ENCODE measurements at regions not wholly inside any gene's neighbourhood (a gene's known extent, or its start where the extent isn't known, plus 50 kb on each side); places are given as distances from the start of the nearest gene placed in this dataset.

DNA sequence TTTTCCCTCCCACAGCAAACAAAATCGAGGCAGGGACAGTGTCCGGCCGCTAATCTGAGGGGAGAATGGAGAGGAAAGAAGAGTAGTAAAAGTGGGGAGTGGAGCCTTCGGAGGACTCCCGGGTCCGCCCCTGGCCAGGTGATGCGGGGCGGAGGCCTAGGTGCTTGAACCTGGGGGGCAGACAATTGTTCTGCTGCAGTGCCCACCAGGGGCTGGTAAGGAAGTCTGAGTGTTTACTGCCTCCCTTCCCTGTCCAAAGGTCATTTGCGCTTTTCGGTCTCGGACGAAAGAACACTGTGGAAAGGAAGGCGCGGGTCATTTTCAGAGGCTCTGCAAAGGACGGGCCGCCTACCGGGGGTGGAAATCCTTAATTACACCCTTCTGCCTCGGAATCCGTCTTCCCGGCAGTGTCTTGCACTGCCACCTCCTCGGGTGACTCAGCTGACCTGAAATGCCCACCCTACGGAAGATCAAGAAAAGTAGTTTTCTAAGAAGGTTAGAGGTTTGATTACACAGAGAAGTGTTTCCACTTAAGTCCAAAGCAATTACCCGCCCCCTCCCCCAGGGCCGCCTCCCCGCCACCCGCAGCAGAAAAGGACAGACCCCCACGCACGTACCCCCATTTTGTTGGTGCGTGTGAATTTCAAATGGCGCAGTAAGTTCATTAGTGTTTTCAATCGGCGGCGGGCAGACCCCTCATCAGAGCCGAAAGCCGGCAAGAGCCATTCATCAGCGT is 99.9 kb upstream of the TENM3 start:
- no peak overlapping the region for H3K4me3 ChIP-seq (ENCODE audit: low read length)
- H3K4me1 ChIP-seq (ENCODE audit: insufficient read depth, low read length), result no peaks in the 10 kb centered on the region
- H3K27me3 ChIP-seq (ENCODE audit: insufficient read depth, low read length), result peaks cover 80% of the 10 kb centered on the region
- no peaks in the 10 kb centered on the region for H3K9me3 ChIP-seq (ENCODE audit: low read depth, low read length)

- Histone ChIP-seq H3K4me3 (ENCODE audit: low read length) (no peak overlapping the region), H3K9me3 (ENCODE audit: low read depth, low read length) (no peaks in the 10 kb centered on the region), H3K27me3 (ENCODE audit: insufficient read depth, low read length) (peaks cover 81% of the 10 kb centered on the region), H3K4me1 (ENCODE audit: insufficient read depth, low read length) (no peaks in the 10 kb centered on the region)
Observed at GRCh38 chr4:182143822-182144625, 99.2 kb upstream of the TENM3 start.

DNA sequence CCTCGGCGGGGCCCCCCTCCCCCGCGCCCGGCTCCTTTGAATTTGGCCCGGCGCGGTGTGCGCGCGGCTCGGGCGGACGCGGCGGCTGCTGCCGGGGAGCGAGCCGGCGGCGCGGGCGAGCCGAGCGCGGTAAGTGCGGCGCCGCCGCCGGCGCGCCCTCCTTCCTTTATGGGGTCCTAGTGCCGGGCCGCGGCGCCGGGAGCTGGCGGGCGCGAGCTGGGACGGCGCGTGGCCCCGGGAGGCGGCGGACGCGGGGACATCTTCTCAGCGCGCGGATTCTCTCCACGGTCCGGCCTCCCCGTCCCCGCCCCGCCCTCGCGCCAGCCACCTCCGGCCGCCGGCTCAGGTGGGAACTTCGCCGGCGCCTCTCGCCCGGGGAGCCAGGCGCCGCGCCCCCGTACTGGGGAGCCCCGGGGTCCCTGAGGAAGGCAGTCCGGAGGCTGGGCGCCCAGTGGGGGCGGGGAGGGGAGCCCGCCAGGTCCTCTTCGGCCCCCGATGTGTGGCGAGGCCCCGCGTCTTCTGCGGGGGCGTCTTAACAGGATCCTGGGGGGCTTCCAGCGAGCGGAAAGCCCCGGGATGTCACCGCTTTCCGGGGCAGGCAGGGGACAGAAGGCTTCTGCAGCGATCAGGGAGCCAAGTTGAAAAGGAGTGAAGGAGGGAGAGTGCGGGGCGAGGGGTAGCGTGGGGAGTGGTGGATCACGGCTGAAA is 98.4 kb upstream of the TENM3 start:
- H3K4me1 ChIP-seq (ENCODE audit: insufficient read depth, low read length), result no peaks in the 10 kb centered on the region
- H3K4me3 ChIP-seq (ENCODE audit: low read length), result no peak overlapping the region
- H3K9me3 ChIP-seq (ENCODE audit: low read depth, low read length), result no peaks in the 10 kb centered on the region
- H3K27me3 ChIP-seq (ENCODE audit: insufficient read depth, low read length), result peaks cover 74% of the 10 kb centered on the region

- Histone ChIP-seq H3K9me3 (ENCODE audit: low read depth, low read length) (no peaks in the 10 kb centered on the region), H3K27me3 (ENCODE audit: insufficient read depth, low read length) (peaks cover 67% of the 10 kb centered on the region), H3K4me3 (ENCODE audit: low read length) (no peak overlapping the region), H3K4me1 (ENCODE audit: insufficient read depth, low read length) (no peaks in the 10 kb centered on the region)
Observed at GRCh38 chr4:182145334-182145905, 97.8 kb upstream of the TENM3 start.

GRCh38 chr4:182147391-182147790 is 95.8 kb upstream of the TENM3 start:
- no peaks in the 10 kb centered on the region for H3K4me1 ChIP-seq (ENCODE audit: insufficient read depth, low read length)
- no peak overlapping the region for H3K4me3 ChIP-seq (ENCODE audit: low read length)
- H3K27me3 ChIP-seq (ENCODE audit: insufficient read depth, low read length), result peaks cover 49% of the 10 kb centered on the region
- H3K9me3 ChIP-seq (ENCODE audit: low read depth, low read length), result no peaks in the 10 kb centered on the region

DNA sequence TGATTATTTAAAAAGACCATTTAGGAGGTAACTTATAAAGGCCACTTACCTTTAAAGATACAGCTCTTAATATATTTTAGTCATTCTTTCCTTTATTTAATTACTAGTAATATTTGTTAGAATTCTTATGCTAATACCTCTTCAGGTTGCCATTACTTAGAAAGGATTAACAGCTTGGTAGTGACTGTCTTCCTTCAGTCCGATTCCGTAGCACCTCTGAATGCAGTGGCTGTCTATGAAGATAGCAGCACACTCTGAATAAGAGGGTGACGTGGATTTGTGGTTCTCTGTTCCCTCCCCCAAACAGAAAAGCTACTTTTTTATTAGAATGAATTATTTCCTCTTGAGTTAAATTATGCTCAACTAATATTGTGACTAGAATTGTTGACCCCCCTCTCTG is 92.6 kb upstream of the TENM3 start:
- Histone ChIP-seq H3K27me3 (ENCODE audit: insufficient read depth, low read length) (peaks cover 24% of the 10 kb centered on the region), H3K9me3 (ENCODE audit: low read depth, low read length) (no peaks in the 10 kb centered on the region), H3K4me3 (ENCODE audit: low read length) (no peak overlapping the region), H3K4me1 (ENCODE audit: insufficient read depth, low read length) (no peaks in the 10 kb centered on the region)

GRCh38 chr4:182155806-182156205 is 87.4 kb upstream of the TENM3 start:
- Histone ChIP-seq H3K4me3 (ENCODE audit: low read length) (no peak overlapping the region), H3K9me3 (ENCODE audit: low read depth, low read length) (no peaks in the 10 kb centered on the region), H3K4me1 (ENCODE audit: insufficient read depth, low read length) (no peaks in the 10 kb centered on the region), H3K27me3 (ENCODE audit: insufficient read depth, low read length) (peaks cover 3% of the 10 kb centered on the region)

DNA sequence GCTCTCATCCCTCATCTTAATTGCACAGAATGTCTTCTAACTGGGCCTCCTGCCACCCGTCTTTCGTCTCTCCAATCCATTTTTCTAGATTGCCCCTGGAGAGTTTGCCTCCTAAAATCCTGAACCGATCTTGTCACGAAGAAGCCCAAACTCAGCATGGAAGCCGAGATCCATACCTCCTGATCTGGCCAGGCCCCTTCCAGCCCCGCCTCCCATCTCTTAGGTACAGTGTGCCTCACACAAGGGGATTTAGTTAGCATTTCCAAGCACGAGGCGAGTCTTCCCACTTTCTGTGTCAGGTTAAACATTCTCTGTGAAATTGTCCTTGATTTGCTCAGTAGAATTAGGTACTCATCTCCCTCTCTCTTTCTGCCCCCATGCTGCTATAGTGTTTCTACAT is 80.0 kb upstream of the TENM3 start:
- Histone ChIP-seq H3K4me3 (ENCODE audit: low read length) (no peak overlapping the region), H3K9me3 (ENCODE audit: low read depth, low read length) (no peaks in the 10 kb centered on the region), H3K27me3 (ENCODE audit: insufficient read depth, low read length) (no peaks in the 10 kb centered on the region), H3K4me1 (ENCODE audit: insufficient read depth, low read length) (no peaks in the 10 kb centered on the region)

GRCh38 chr4:182169572-182169971 is 73.6 kb upstream of the TENM3 start:
- Histone ChIP-seq H3K9me3 (ENCODE audit: low read depth, low read length) (no peaks in the 10 kb centered on the region), H3K4me3 (ENCODE audit: low read length) (no peak overlapping the region), H3K27me3 (ENCODE audit: insufficient read depth, low read length) (no peaks in the 10 kb centered on the region), H3K4me1 (ENCODE audit: insufficient read depth, low read length) (no peaks in the 10 kb centered on the region)

DNA sequence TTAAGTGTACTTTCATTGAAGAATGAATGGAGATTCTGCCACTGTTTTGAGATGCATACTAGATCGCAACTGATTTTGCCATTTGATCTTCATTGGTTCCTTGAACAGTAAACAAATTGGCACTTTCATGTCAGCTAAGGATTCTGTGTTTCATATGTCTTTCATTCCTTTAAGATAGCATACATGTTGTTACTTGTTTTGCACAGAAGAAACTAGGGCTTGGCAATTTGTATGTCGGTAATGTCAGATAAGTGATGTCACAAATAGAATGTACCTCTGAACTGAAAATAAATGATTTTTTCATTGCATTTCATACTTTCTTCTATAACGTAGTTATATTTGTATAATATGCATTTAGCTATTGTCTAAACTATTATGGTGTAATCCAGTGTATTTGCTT is 73.2 kb upstream of the TENM3 start:
- Histone ChIP-seq H3K9me3 (ENCODE audit: low read depth, low read length) (no peaks in the 10 kb centered on the region), H3K4me3 (ENCODE audit: low read length) (no peak overlapping the region), H3K27me3 (ENCODE audit: insufficient read depth, low read length) (no peaks in the 10 kb centered on the region), H3K4me1 (ENCODE audit: insufficient read depth, low read length) (no peaks in the 10 kb centered on the region)

DNA sequence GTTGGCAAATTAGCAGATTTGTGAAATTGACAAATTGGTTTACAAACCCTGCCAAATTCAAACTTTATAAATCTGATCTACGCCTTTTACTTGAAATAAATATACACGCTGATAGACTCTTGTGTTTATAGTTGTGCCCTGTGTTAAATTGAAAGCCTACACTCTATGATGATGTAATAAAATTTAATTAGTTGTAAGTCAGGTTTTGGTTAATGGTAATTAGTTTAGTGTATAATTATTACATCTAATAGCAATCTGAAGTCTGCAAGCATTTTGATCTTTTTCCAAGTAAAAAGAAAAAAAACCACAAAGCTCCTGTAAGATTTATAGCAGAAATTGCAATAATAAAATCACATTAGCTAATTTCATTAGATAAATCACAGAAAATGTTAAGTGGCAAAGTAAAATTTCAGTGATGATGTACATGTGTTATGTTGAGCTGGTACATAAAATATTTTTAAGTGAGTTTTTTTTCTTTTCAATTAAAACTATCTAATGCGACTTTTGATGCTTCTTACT is 72.7 kb upstream of the TENM3 start:
- H3K27me3 ChIP-seq (ENCODE audit: insufficient read depth, low read length), result no peaks in the 10 kb centered on the region
- no peak overlapping the region for H3K4me3 ChIP-seq (ENCODE audit: low read length)
- no peaks in the 10 kb centered on the region for H3K9me3 ChIP-seq (ENCODE audit: low read depth, low read length)
- no peaks in the 10 kb centered on the region for H3K4me1 ChIP-seq (ENCODE audit: insufficient read depth, low read length)

- Histone ChIP-seq H3K4me1 (ENCODE audit: insufficient read depth, low read length) (no peaks in the 10 kb centered on the region), H3K4me3 (ENCODE audit: low read length) (no peak overlapping the region), H3K9me3 (ENCODE audit: low read depth, low read length) (no peaks in the 10 kb centered on the region), H3K27me3 (ENCODE audit: insufficient read depth, low read length) (no peaks in the 10 kb centered on the region)
Observed at GRCh38 chr4:182174979-182175378, 68.2 kb upstream of the TENM3 start.

GRCh38 chr4:182175788-182176519 is 67.2 kb upstream of the TENM3 start:
- Histone ChIP-seq H3K27me3 (ENCODE audit: insufficient read depth, low read length) (no peaks in the 10 kb centered on the region), H3K4me3 (ENCODE audit: low read length) (no peak overlapping the region), H3K9me3 (ENCODE audit: low read depth, low read length) (no peaks in the 10 kb centered on the region), H3K4me1 (ENCODE audit: insufficient read depth, low read length) (no peaks in the 10 kb centered on the region)

DNA sequence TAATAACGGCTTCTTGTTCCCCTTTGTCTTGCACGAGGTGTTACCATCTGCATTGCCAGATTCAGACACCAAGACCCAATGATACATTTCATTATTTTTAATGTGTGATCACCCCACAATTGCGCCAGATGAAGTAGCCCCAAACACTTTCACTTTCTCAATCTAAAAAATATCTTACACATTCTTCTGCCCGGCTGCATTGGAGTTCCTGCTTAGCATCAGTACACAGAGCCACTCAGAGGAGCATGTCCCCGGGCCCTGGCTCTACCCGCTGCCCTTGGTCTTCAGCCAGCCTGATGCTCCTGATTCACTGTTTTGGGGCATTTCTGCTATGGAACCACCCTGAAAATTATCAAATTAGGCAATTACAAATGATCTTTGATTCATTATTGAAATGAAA is 66.0 kb upstream of the TENM3 start:
- H3K27me3 ChIP-seq (ENCODE audit: insufficient read depth, low read length), result no peaks in the 10 kb centered on the region
- H3K4me3 ChIP-seq (ENCODE audit: low read length), result no peak overlapping the region
- H3K9me3 ChIP-seq (ENCODE audit: low read depth, low read length), result no peaks in the 10 kb centered on the region
- no peaks in the 10 kb centered on the region for H3K4me1 ChIP-seq (ENCODE audit: insufficient read depth, low read length)
